Sigmoid colon (tissue), 4 donors: ENCODE measurements at regions not wholly inside any gene's neighbourhood (a gene's known extent, or its start where the extent isn't known, plus 50 kb on each side); places are given as distances from the start of the nearest gene placed in this dataset.

Experiments used
- CTCF ChIP-seq, 4 experiments: fragments of 450-650 bp in 3 of 4; fragments of 200-600 bp in 1 of 4; IDR thresholded peaks; one replicate each; pipeline ENCODE4 v1.5.1; 2016 to 2019; ENCODE audit warnings: antibody characterized with exemption in 4 of 4, mild to moderate bottlenecking in 3 of 4, moderate library complexity in 2 of 4
- POLR2AphosphoS5 ChIP-seq, 4 donors: sonication (generic); formaldehyde crosslinking; IDR thresholded peaks; one replicate each; pipeline ENCODE4 v1.6.1; 2017; ENCODE audit warnings: antibody characterized with exemption in 4 of 4

DNA sequence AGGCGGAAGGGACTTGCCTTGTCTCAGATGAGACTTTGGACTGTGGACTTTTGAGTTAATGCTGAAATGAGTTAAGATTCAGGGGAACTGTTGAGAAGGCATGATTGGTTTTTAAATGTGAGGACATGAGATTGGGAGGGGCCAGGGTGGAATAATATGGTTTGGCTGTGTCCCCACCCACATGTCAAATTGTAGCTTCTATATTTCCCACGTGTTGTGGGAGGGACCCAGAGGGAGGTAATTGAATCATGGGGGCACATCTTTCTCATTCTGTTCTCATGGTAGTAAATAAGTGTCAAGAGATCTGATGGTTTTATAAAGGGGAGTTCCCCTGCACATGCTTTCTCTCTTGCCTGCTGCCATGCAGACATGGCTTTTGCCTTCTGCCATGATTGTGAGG lies 89.2 kb downstream of the CGGBP1 start:
- TF ChIP-seq CTCF (IDR thresholded peaks at IDR 0.05) (no peak), POLR2AphosphoS5 (IDR thresholded peaks at IDR 0.05) (no peak)
